ENCODE measurements at regions not wholly inside any gene's neighbourhood (a gene's known extent, or its start where the extent isn't known, plus 50 kb on each side); places are given as distances from the start of the nearest gene placed in this dataset.

- TF ChIP-seq CTCF (conservative IDR thresholded peaks at IDR 0.05; ENCODE audit: low read length), result no peak
- TF ChIP-seq EZH2phosphoT487 (IDR thresholded peaks at IDR 0.05; ENCODE audit: borderline replicate concordance), result no peak
These were observed 90.8 kb downstream of the ZFP36L2 start for GRCh38 chr2:43135583-43135982.

Measured in Loucy (cell line).